Right atrium auricular region (tissue), 2 donors: ENCODE measurements at regions not wholly inside any gene's neighbourhood (a gene's known extent, or its start where the extent isn't known, plus 50 kb on each side); places are given as distances from the start of the nearest gene placed in this dataset.
"Not testable (repeated sequence)": the region's sequence is repeated elsewhere in the genome, so short reads cannot be mapped to it uniquely, and the experiment has no call there.

Source experiments
- DNase-seq: peaks from one replicate; pipeline ENCODE4 v3.0.0-alpha.2; 2019; ENCODE audit warnings: low spot score
- H3K27ac ChIP-seq, 2 donors: fragments of 200-600 bp; sonication (generic); 1 replicate in 1 of 2; 2 replicates in 1 of 2; pipeline ENCODE4 v1.5.1; 2016 to 2019
- H3K27me3 ChIP-seq, 2 donors: fragments of 200-600 bp; sonication (generic); one replicate each; pipeline versions ENCODE4 v1.5.1 to v1.6.0; 2017 to 2019
- H3K36me3 ChIP-seq: fragments of 200-600 bp; sonication (generic); one replicate; pipeline ENCODE4 v1.5.1; 2016
- H3K4me1 ChIP-seq, 2 donors: fragments of 200-600 bp; sonication (generic); one replicate each; pipeline versions ENCODE4 v1.5.1 to v1.6.0; 2017 to 2019
- H3K4me3 ChIP-seq, 2 donors: fragments of 200-600 bp; sonication (generic); 1 replicate in 1 of 2; 2 replicates in 1 of 2; pipeline ENCODE4 v1.5.1; 2017 to 2019; ENCODE audit warnings: mild to moderate bottlenecking in 1 of 2, moderate library complexity in 1 of 2
- H3K9me3 ChIP-seq, 2 donors: fragments of 200-600 bp; sonication (generic); one replicate each; pipeline ENCODE4 v1.5.1; 2019
- CTCF ChIP-seq, 2 donors: fragments of 200-600 bp; sonication (generic); IDR thresholded peaks; one replicate each; pipeline ENCODE4 v1.5.1; 2019; ENCODE audit warnings: antibody characterized with exemption in 2 of 2

GRCh38 chr15:34512628-34513027 lies 70.8 kb downstream of the GOLGA8B start:
- Histone ChIP-seq H3K4me3 (no peak overlapping the region), H3K4me1 (peaks cover 0 to 14% of the 10 kb centered on the region in 2 donors), H3K27me3 (no peaks in the 10 kb centered on the region), H3K9me3 (no peaks in the 10 kb centered on the region), H3K36me3 (no peaks in the 10 kb centered on the region), H3K27ac (no peak overlapping the region)
- no peak for DNase-seq
- no peak for TF ChIP-seq CTCF (IDR thresholded peaks at IDR 0.05)

GRCh38 chr15:34501131-34501530 lies 63.5 kb upstream of the GOLGA8A start:
- peaks cover 0 to 7% of the 10 kb centered on the region in 2 donors for H3K4me1 ChIP-seq
- DNase-seq: no peak
- no peak for TF ChIP-seq CTCF (IDR thresholded peaks at IDR 0.05)
- H3K36me3 ChIP-seq: no peaks in the 10 kb centered on the region
- H3K27me3 ChIP-seq: no peaks in the 10 kb centered on the region
- no peak overlapping the region for H3K4me3 ChIP-seq
- H3K27ac ChIP-seq: no peak overlapping the region
- H3K9me3 ChIP-seq: no peaks in the 10 kb centered on the region

GRCh38 chr15:34496207-34496995 lies 58.8 kb upstream of the GOLGA8A start:
- H3K27me3 ChIP-seq: no peaks in the 10 kb centered on the region
- H3K36me3 ChIP-seq: no peaks in the 10 kb centered on the region
- peak overlapping the region in 1 of 2 donors; percentile 18 for H3K4me3 ChIP-seq
- no peak for TF ChIP-seq CTCF (IDR thresholded peaks at IDR 0.05)
- no peaks in the 10 kb centered on the region for H3K9me3 ChIP-seq
- no peak for DNase-seq
- H3K27ac ChIP-seq: no peak overlapping the region
- H3K4me1 ChIP-seq: peaks cover 0 to 26% of the 10 kb centered on the region in 2 donors

- not testable (repeated sequence) for H3K27me3 ChIP-seq, H3K9me3 ChIP-seq, DNase-seq, H3K36me3 ChIP-seq, H3K27ac ChIP-seq
- Histone ChIP-seq H3K4me1 (peaks cover 0 to 26% of the 10 kb centered on the region in 2 donors), H3K4me3 (peak overlapping the region in 1 of 2 donors; percentile 44)
Measured at GRCh38 chr15:34495707-34496106, 58.1 kb upstream of the GOLGA8A start.

GRCh38 chr15:34494084-34494399 lies 56.4 kb upstream of the GOLGA8A start:
- Histone ChIP-seq H3K4me1 (peaks cover 0 to 26% of the 10 kb centered on the region in 2 donors), H3K27ac (no peak overlapping the region), H3K36me3 (no peaks in the 10 kb centered on the region), H3K4me3 (peak overlapping the region; percentile 25 to 44), H3K27me3 (no peaks in the 10 kb centered on the region), H3K9me3 (no peaks in the 10 kb centered on the region)
- TF ChIP-seq CTCF (IDR thresholded peaks at IDR 0.05): no peak
- DNase-seq: no peak

GRCh38 chr15:34493001-34493400 lies 55.4 kb upstream of the GOLGA8A start:
- no peaks in the 10 kb centered on the region for H3K36me3 ChIP-seq
- H3K4me3 ChIP-seq: no peak overlapping the region
- no peaks in the 10 kb centered on the region for H3K9me3 ChIP-seq
- no peak for DNase-seq
- no peak overlapping the region for H3K27ac ChIP-seq
- no peak for TF ChIP-seq CTCF (IDR thresholded peaks at IDR 0.05)
- peaks cover 0 to 26% of the 10 kb centered on the region in 2 donors for H3K4me1 ChIP-seq
- no peaks in the 10 kb centered on the region for H3K27me3 ChIP-seq

- H3K4me1 ChIP-seq: peaks cover 0 to 23% of the 10 kb centered on the region in 2 donors
- H3K9me3 ChIP-seq, H3K4me3 ChIP-seq, DNase-seq, H3K27ac ChIP-seq, H3K27me3 ChIP-seq, H3K36me3 ChIP-seq: not testable (repeated sequence)
Measured at GRCh38 chr15:34491488-34491887, 53.9 kb upstream of the GOLGA8A start.
